ENCODE measurements at regions not wholly inside any gene's neighbourhood (a gene's known extent, or its start where the extent isn't known, plus 50 kb on each side); places are given as distances from the start of the nearest gene placed in this dataset.

DNA sequence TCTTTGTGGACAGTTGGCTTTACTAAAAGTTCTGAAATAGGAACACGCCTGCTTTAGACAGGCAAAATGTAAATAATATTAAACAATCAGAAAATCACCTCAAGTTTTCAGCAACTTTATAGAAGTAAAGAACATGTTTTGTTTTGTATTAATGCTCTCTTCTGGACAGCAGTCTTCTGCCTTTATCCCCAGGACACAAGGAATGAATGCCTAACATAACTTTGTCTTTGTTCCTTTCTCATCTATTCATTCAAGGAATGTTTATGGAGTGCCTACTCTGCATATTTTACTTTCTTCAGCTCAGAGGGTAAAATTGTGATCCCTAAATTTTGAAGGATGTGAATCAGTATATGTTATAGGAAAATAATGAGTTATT lies 325.4 kb downstream of the FOXO1 start:
- no peak for DNase-seq (ENCODE audit: low read depth in 2 of 2)
- no peak overlapping the region for H3K4me3 ChIP-seq (replicated peaks in 1 of 2; ENCODE audit: low read depth in 2 of 2, low read length in 2 of 2)

DNA sequence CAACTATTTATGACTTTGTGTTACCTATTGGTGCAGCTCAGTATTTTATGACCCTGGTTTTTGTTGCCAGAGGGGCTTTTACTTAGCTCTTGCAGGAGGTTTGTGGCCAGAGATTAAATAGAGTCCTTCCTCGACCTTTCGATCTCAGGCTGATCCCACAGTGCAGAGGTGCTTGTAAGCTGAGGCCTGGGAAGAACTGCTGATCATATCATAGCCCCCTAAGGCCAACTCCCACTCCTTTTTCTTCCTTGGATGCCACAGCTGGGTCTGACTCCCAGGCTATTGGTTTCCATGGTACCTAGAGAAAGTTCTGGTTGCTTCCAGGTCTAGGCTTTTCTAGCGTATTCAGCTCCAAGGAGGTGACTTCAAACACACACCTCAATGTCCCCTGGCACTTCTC lies 324.9 kb downstream of the FOXO1 start:
- no peak overlapping the region for H3K4me3 ChIP-seq (replicated peaks in 1 of 2; ENCODE audit: low read depth in 2 of 2, low read length in 2 of 2)
- no peak for DNase-seq (ENCODE audit: low read depth in 2 of 2)
- TF ChIP-seq, protein P1, sequence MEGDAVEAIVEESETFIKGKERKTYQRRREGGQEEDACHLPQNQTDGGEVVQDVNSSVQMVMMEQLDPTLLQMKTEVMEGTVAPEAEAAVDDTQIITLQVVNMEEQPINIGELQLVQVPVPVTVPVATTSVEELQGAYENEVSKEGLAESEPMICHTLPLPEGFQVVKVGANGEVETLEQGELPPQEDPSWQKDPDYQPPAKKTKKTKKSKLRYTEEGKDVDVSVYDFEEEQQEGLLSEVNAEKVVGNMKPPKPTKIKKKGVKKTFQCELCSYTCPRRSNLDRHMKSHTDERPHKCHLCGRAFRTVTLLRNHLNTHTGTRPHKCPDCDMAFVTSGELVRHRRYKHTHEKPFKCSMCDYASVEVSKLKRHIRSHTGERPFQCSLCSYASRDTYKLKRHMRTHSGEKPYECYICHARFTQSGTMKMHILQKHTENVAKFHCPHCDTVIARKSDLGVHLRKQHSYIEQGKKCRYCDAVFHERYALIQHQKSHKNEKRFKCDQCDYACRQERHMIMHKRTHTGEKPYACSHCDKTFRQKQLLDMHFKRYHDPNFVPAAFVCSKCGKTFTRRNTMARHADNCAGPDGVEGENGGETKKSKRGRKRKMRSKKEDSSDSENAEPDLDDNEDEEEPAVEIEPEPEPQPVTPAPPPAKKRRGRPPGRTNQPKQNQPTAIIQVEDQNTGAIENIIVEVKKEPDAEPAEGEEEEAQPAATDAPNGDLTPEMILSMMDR (IDR thresholded peaks at IDR 0.05; ENCODE audit: low read depth, low read length): no peak

More for the DNA sequence above, 325.4 kb downstream of the FOXO1 start:
- TF ChIP-seq, protein P1 (IDR thresholded peaks at IDR 0.05; ENCODE audit: low read depth, low read length): no peak

DNA sequence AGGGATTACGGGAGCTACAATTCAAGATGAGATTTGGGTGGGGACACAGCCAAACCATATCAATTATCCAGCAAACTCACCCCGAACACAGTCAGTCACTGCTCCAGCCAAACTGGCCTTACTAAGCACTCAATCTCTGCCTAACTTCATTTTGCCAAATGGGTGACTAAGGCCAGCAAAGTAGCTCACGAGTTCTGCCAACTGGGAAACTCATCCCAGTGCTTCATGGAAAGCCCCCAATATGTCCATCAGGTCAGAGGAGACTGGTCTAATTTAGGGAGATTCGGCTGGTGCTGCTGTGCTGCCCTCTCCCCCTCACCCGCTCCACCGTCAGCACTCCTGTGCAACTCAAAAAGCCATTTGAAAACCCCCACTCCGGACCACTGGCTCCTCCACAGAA lies 324.0 kb downstream of the FOXO1 start:
- H3K4me3 ChIP-seq (replicated peaks in 1 of 2; ENCODE audit: low read depth in 2 of 2, low read length in 2 of 2): no peak overlapping the region
- TF ChIP-seq, protein P1 (IDR thresholded peaks at IDR 0.05; ENCODE audit: low read depth, low read length): no peak
- no peak for DNase-seq (ENCODE audit: low read depth in 2 of 2)

DNA sequence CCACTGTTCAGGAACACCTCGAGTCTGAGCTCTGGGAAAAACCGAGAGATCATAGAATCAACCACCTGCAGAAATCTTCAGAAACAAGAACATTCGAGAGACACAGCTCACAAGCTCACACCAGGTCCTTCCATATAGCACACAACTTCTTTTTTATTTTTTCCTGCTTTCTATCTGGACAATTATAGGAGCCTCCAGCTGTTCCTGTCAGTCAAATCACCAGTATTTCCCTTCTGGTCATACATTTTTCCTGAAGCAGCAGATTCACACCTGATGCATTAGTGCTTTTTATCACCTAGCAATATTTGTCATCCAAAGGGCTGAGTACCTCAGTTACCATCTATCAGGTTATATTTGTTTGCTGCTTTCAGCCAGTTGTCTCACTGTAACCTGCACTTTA lies 323.5 kb downstream of the FOXO1 start:
- H3K4me3 ChIP-seq (replicated peaks in 1 of 2; ENCODE audit: low read depth in 2 of 2, low read length in 2 of 2): no peak overlapping the region
- TF ChIP-seq, protein P1 (IDR thresholded peaks at IDR 0.05; ENCODE audit: low read depth, low read length): no peak
- DNase-seq (ENCODE audit: low read depth in 2 of 2): no peak

DNA sequence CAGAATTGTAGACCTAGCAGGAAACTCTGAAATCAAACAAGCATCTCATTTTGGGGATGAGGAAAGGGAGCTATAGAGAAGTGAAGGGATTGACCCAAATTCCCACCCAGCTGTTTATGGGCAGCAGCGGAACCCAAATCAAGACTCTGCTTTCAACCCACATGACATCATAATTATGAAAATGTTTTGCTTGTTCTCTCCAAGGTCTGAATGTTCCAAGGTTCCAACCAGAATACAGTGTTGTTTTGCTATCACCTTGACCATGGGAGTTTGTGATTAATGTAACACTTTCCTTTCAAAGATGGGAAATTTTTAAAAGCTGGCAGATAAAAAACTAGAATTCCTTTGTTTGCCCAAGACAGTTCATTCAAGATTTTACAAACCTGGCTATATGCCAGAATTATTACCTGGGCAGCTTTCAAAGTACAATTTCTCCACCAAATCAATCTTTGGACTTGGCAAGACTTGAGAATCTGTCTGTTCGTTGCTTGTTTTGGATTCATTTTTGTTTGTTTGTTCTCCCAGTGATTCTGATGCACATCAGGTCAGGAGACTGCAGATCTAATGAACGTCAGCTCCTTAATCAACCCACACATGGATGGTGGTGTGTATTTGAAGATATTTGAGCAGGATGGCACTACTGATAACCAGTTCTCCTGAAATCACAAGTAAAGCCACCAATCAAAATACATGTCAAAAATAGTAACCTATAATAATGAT lies 322.7 kb downstream of the FOXO1 start:
- DNase-seq (ENCODE audit: low read depth in 2 of 2): no peak
- H3K4me3 ChIP-seq (replicated peaks in 1 of 2; ENCODE audit: low read depth in 2 of 2, low read length in 2 of 2): no peak overlapping the region
- TF ChIP-seq, protein P1 (IDR thresholded peaks at IDR 0.05; ENCODE audit: low read depth, low read length): no peak

DNA sequence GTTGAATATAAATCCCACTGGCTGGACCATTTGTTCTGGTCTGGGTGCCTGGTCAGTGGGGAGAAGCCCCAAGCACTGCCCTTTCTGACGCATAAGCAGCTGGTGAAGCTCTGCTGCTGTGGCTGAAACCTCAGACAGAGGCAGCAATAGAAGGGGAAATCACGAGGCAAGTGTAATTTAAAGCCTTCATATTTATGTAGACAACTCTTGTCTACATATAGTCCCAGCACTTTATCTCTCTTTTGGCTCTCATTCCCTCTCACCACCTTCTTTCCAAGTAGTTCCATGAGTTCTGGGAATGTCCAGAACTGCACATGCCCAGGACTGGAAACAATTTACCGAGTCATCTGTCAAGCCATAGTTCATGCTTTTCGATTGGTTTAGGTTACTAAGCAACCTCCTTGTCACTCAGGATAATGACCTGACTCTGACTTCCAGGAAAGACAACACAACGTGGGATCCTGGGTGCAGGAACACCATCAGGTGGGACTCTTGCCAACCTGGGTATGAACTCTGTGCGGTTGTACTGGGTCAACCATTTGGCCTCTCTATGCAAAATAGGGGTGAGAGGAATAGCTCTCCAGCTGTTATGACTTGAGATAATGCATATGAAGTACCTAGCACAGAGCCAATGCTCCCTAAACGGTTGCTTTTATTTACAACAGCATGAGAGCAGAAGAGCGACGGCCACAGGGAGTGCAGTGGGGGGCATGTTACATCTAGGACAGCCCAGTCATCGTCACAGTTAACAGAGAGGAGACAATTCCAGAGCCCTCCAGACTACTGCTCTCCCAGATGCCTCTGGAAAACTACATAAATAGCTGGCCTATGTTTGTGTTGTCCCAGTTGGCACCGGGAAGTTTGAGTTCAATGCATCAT lies 321.9 kb downstream of the FOXO1 start:
- H3K4me3 ChIP-seq (replicated peaks in 1 of 2; ENCODE audit: low read depth in 2 of 2, low read length in 2 of 2): no peak overlapping the region
- TF ChIP-seq, protein P1 (IDR thresholded peaks at IDR 0.05; ENCODE audit: low read depth, low read length): no peak
- DNase-seq (ENCODE audit: low read depth in 2 of 2): peak in 1 of 2 donors; percentile 91

Data from cardiac fibroblast (primary cell).